ENCODE measurements at regions not wholly inside any gene's neighbourhood (a gene's known extent, or its start where the extent isn't known, plus 50 kb on each side); places are given as distances from the start of the nearest gene placed in this dataset.

- no peak for DNase-seq (ENCODE audit: low read depth in 2 of 2, low spot score in 1 of 2)
These were observed 55.8 kb upstream of the VLDLR start for GRCh38 chr9:2565676-2566340.

- DNase-seq (ENCODE audit: low read depth in 2 of 2, low spot score in 1 of 2), result no peak
These were observed 53.7 kb upstream of the VLDLR start for GRCh38 chr9:2567922-2568321.

GRCh38 chr9:2568689-2569088, 52.9 kb upstream of the VLDLR start:
- DNase-seq (ENCODE audit: low read depth in 2 of 2, low spot score in 1 of 2), result no peak

- DNase-seq (ENCODE audit: low read depth in 2 of 2, low spot score in 1 of 2), result peak in 1 of 2 donors; percentile 3
These were observed 50.7 kb upstream of the VLDLR start for GRCh38 chr9:2570615-2571479.
